Heart left ventricle (tissue), 16 donors: ENCODE measurements at regions not wholly inside any gene's neighbourhood (a gene's known extent, or its start where the extent isn't known, plus 50 kb on each side); places are given as distances from the start of the nearest gene placed in this dataset.

Experiments
- ATAC-seq, 4 donors: fragments of 200-7000 bp; cut with Tn5 transposase; one replicate each; pipeline ENCODE4 v1.9.1; 2020 to 2022; ENCODE audit warnings: moderate library complexity in 4 of 4, mild to moderate bottlenecking in 3 of 4, moderate number of reproducible peaks in 1 of 4
- DNase-seq, 5 donors: peaks; one replicate each; pipeline ENCODE4 v3.0.0-alpha.2; 2020
- H3K27ac ChIP-seq, 12 donors: fragments of 200-600 bp; sonication (generic) in 4 of 12; one replicate each; pipeline versions ENCODE4 v1.5.0 to v1.8.0; 2016 to 2022; ENCODE audit warnings: mild to moderate bottlenecking in 2 of 12
- H3K27me3 ChIP-seq, 9 donors: fragments of 200-600 bp; sonication (generic) in 2 of 9; one replicate each; pipeline versions ENCODE4 v1.5.1 to v1.8.0; 2016 to 2022; ENCODE audit warnings: mild to moderate bottlenecking in 3 of 9
- H3K36me3 ChIP-seq, 9 donors: fragments of 200-600 bp; sonication (generic) in 2 of 9; one replicate each; pipeline versions ENCODE4 v1.5.0 to v1.8.0; 2018 to 2022; ENCODE audit warnings: mild to moderate bottlenecking in 2 of 9
- H3K4me1 ChIP-seq, 12 donors: fragments of 200-600 bp; sonication (generic) in 4 of 12; one replicate each; pipeline versions ENCODE4 v1.5.0 to v1.8.0; 2016 to 2022; ENCODE audit warnings: mild to moderate bottlenecking in 3 of 12
- H3K4me3 ChIP-seq, 12 donors: fragments of 200-600 bp; sonication (generic) in 4 of 12; one replicate each; pipeline versions ENCODE4 v1.5.0 to v1.8.0; 2017 to 2022; ENCODE audit warnings: mild to moderate bottlenecking in 9 of 12, moderate library complexity in 4 of 12
- H3K9me3 ChIP-seq, 12 donors: fragments of 200-600 bp; sonication (generic) in 4 of 12; one replicate each; pipeline versions ENCODE4 v1.5.0 to v1.8.0; 2016 to 2022; ENCODE audit warnings: mild to moderate bottlenecking in 1 of 12
- POLR2A ChIP-seq, 2 donors: fragments of 450-650 bp; IDR thresholded peaks; one replicate each; pipeline ENCODE4 v1.6.1; 2017; ENCODE audit warnings: antibody characterized with exemption in 2 of 2, mild to moderate bottlenecking in 2 of 2, moderate library complexity in 2 of 2
- WGBS, 4 donors: extraction: QIAGEN DNeasy Blood & Tissue Kit in 2 of 4; methylation state at CpG; one replicate each; pipeline versions ENCODE4 v1.1.5 to v1.1.7; 2013 to 2018; 5-methylcytosine and 5-hydroxymethylcytosine counted together
- intact Hi-C, 10 donors: fragments of 100-400 bp; cut with DNase I; formaldehyde crosslinking; loops; one replicate each; pipeline versions ENCODE4 v1.11.1 to v1.14.2; 2022
- TF ChIP-seq, protein P1 (sequence below), 12 donors: fragments of 200-600 bp; sonication (generic) in 4 of 12; IDR thresholded peaks; one replicate each; pipeline versions ENCODE4 v1.5.0 to v1.8.0; 2018 to 2022; ENCODE audit warnings: antibody characterized with exemption in 12 of 12, mild to moderate bottlenecking in 5 of 12
- donor health status: ischemic (EF 13 %, LVEDD 7.1; RV severe dilation, severe dysfunction).
- donor health status: healthy with polysubstance abuse.
- donor health status: DM: no; HTN: yes; CAD: no.
- donor health status: DM: no; HTN: no; CAD: no.
- donor health status: ischemic (EF 25% LVEDD 6.9; RV normal size, moderate dysfunction).
- donor health status: ischemic (EF 25% LVEDD 5.7; RV mildly dilated, moderate dysfunction).
- donor health status: healthy.
- donor health status: DM: yes; HTN: yes; CAD: no.
- donor health status: ischemic (EF 35%, LVEDD 5.7; RV mildly dilated, moderate dysfunction).
- donor health status: nonischemic (EF 11% LVEDD 7.7; RV severe dilation, severe dysfunction).
- donor health status: DM: yes; HTN: yes; CAD: no.
- donor health status: PGD.
- donor health status: ischemic (EF 29% LVEDD 5.4; RV normal size, mild dysfunction).
- donor health status: nonischemic (EF 23%, LVEDD 6.1; RV moderate dilation, normal function).

- no peak for TF ChIP-seq POLR2A (IDR thresholded peaks at IDR 0.05)
- TF ChIP-seq, protein P1, sequence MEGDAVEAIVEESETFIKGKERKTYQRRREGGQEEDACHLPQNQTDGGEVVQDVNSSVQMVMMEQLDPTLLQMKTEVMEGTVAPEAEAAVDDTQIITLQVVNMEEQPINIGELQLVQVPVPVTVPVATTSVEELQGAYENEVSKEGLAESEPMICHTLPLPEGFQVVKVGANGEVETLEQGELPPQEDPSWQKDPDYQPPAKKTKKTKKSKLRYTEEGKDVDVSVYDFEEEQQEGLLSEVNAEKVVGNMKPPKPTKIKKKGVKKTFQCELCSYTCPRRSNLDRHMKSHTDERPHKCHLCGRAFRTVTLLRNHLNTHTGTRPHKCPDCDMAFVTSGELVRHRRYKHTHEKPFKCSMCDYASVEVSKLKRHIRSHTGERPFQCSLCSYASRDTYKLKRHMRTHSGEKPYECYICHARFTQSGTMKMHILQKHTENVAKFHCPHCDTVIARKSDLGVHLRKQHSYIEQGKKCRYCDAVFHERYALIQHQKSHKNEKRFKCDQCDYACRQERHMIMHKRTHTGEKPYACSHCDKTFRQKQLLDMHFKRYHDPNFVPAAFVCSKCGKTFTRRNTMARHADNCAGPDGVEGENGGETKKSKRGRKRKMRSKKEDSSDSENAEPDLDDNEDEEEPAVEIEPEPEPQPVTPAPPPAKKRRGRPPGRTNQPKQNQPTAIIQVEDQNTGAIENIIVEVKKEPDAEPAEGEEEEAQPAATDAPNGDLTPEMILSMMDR (IDR thresholded peaks at IDR 0.05) = no peak
- intact Hi-C loops = no loop called here
- H3K4me1 ChIP-seq = no peaks in the 10 kb centered on the region
- no peak overlapping the region for H3K27ac ChIP-seq
- peaks cover 0 to 42% (median 0%) of the 10 kb centered on the region in 12 donors for H3K9me3 ChIP-seq
- DNase-seq = no peak
- no peaks in the 10 kb centered on the region for H3K36me3 ChIP-seq
- 80 to 95% (median 90%) methylated on average over 4 of the region's 4 CpGs for WGBS, 4 donors
- H3K27me3 ChIP-seq = peaks cover 0 to 7% (median 0%) of the 10 kb centered on the region in 9 donors
- ATAC-seq = no peak
- no peak overlapping the region for H3K4me3 ChIP-seq
These were observed 215.5 kb upstream of the BCOR start for GRCh38 chrX:40313269-40313668.

DNA sequence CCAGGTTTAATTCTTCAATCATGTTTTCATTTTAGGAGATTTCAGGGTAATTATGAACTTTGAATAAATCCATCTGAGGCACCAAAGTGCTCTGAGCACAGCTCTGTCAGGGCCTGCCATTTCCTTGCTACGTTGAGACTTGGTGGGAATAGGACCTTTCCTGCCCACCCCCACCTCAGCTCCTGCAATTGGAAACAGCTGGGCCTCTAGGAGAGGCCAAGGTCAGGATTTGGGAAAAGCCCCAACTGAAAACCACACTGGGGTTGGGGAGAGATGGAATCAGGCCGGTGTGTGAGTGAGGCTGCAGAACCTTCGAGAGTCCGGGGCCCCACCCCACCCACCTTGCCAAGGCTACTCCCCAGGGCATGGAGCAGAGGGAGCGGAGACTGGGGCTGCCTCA lies 212.7 kb upstream of the BCOR start:
- Histone ChIP-seq H3K9me3 (peaks cover 0 to 25% (median 0%) of the 10 kb centered on the region in 12 donors), H3K27ac (no peak overlapping the region), H3K36me3 (no peaks in the 10 kb centered on the region), H3K4me3 (no peak overlapping the region), H3K4me1 (no peaks in the 10 kb centered on the region), H3K27me3 (peaks cover 0 to 7% (median 0%) of the 10 kb centered on the region in 9 donors)
- WGBS, 4 donors = 63 to 80% (median 68%) methylated on average over 5 of the region's 5 CpGs
- intact Hi-C loops = no loop called here
- TF ChIP-seq, protein P1 (IDR thresholded peaks at IDR 0.05) = no peak
- no peak for TF ChIP-seq POLR2A (IDR thresholded peaks at IDR 0.05)
- ATAC-seq = peak in 1 of 4 donors; percentile 16
- DNase-seq = peak in 1 of 5 donors; percentile 17

DNA sequence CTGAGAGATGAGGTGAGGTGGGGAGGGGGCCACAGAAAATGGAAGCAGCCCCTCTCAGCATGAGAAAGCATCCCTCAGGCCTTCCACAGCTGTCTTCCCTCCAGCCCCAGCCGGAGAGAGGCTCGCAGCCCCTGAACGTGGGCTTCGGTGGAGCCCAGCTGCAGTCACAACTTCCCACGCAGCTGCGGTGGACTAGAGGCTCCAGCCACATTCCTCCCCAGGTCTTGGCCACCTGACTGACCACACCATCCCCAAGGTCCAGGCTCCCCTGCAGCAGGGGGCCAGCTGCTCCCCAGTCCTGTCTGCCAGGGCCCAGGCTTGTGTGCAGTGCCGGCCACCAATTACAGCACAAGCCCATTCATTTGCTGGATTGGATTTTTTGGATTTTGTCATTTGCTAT lies 212.3 kb upstream of the BCOR start:
- no peaks in the 10 kb centered on the region for H3K36me3 ChIP-seq
- peaks cover 0 to 21% (median 0%) of the 10 kb centered on the region in 12 donors for H3K9me3 ChIP-seq
- TF ChIP-seq, protein P1 (IDR thresholded peaks at IDR 0.05) = no peak
- no peak for TF ChIP-seq POLR2A (IDR thresholded peaks at IDR 0.05)
- intact Hi-C loops = no loop called here
- H3K27ac ChIP-seq = peak overlapping the region in 1 of 12 donors; percentile 26
- no peak overlapping the region for H3K4me3 ChIP-seq
- WGBS, 4 donors = 77 to 93% (median 81%) methylated on average over 6 to 7 of the region's 7 CpGs
- peaks cover 0 to 7% (median 0%) of the 10 kb centered on the region in 9 donors for H3K27me3 ChIP-seq
- ATAC-seq (peak in 3 of 4 donors; percentile 59 to 67 (median 64)), DNase-seq (peak in 4 of 5 donors; percentile 18 to 67 (median 34))
- H3K4me1 ChIP-seq = no peaks in the 10 kb centered on the region

- H3K4me1 ChIP-seq = no peaks in the 10 kb centered on the region
- peaks cover 0 to 13% (median 0%) of the 10 kb centered on the region in 12 donors for H3K9me3 ChIP-seq
- no peak for ATAC-seq
- DNase-seq = no peak
- WGBS, 4 donors = 83 to 96% (median 93%) methylated on average over 13 of the region's 13 CpGs
- intact Hi-C loops = no loop called here
- no peak overlapping the region for H3K4me3 ChIP-seq
- H3K27me3 ChIP-seq = peaks cover 0 to 7% (median 0%) of the 10 kb centered on the region in 9 donors
- H3K27ac ChIP-seq = no peak overlapping the region
- no peaks in the 10 kb centered on the region for H3K36me3 ChIP-seq
- TF ChIP-seq, protein P1 (IDR thresholded peaks at IDR 0.05) = no peak
- TF ChIP-seq POLR2A (IDR thresholded peaks at IDR 0.05) = no peak
These were observed 210.1 kb upstream of the BCOR start for GRCh38 chrX:40307871-40308270.
